ENCODE measurements at regions not wholly inside any gene's neighbourhood (a gene's known extent, or its start where the extent isn't known, plus 50 kb on each side); places are given as distances from the start of the nearest gene placed in this dataset.

DNA sequence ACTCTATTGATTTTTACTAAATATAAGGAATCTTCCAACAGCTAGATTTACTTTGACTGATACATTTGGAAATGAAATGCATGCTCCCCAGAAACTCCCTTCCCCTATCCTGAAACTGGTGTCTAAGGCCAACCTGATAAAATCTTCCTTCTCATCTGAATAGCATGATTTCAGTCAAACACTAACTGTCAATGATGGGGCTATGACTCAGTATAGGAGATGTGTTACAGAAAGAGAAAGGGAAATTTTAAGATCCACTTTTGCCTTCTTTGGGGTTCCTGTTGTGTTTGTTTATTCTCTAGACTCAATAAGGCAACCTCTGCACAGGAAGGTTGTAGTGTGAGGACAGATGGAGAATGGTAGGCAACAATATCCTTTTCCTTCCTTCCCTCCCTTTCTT is 160.7 kb downstream of the MOSPD2 start:
- TF ChIP-seq CTCF (conservative IDR thresholded peaks at IDR 0.05), result no peak
- no peak overlapping the region for H3K56ac ChIP-seq (ENCODE audit: insufficient read length, low read depth, low read length)

More for the DNA sequence above, 160.7 kb downstream of the MOSPD2 start:
- no peak overlapping the region for H3K4me2 ChIP-seq (ENCODE audit: insufficient read depth, insufficient read length, low read length)
- H2AK5ac ChIP-seq (ENCODE audit: insufficient read length, low read length), result no peak overlapping the region
- DNase-seq, result no peak
- no peak overlapping the region for H3K9ac ChIP-seq (ENCODE audit: extremely low read depth, insufficient read length, low read length)
- H3T11ph ChIP-seq (ENCODE audit: low read length), result no peak overlapping the region
- H4K20me1 ChIP-seq (ENCODE audit: control insufficient read depth, insufficient read depth, insufficient read length), result no peaks in the 10 kb centered on the region
- H3K23me2 ChIP-seq (ENCODE audit: insufficient read length, low read depth, low read length, poor library complexity, severe bottlenecking), result no peaks in the 10 kb centered on the region
- no peak overlapping the region for H2BK120ac ChIP-seq (ENCODE audit: low read depth, low read length, poor library complexity, severe bottlenecking)
- H3K4me1 Mint-ChIP-seq, result no peaks in the 10 kb centered on the region
- no peaks in the 10 kb centered on the region for H3K4me1 ChIP-seq (ENCODE audit: insufficient read depth, low read length)
- H3K9me3 Mint-ChIP-seq, result peaks cover 46 to 50% of the 10 kb centered on the region in 2 experiments
- no peak overlapping the region for H2BK12ac ChIP-seq (ENCODE audit: insufficient read length, low read depth, low read length)
- H3K79me2 ChIP-seq (ENCODE audit: insufficient read depth, low read length), result no peaks in the 10 kb centered on the region
- no peaks in the 10 kb centered on the region for H3K9me3 ChIP-seq (ENCODE audit: control insufficient read depth, low read depth, low read length)
- H4K8ac ChIP-seq (replicated peaks; ENCODE audit: insufficient read length, low read depth, low read length), result no peak overlapping the region
- no peak overlapping the region for H3K23ac ChIP-seq (ENCODE audit: insufficient read length, low read depth, low read length)
- no peak overlapping the region for H2BK15ac ChIP-seq (ENCODE audit: low read depth, low read length)
- H3K14ac ChIP-seq (ENCODE audit: insufficient read depth, low read length), result no peak overlapping the region
- no peak overlapping the region for H3K18ac ChIP-seq (ENCODE audit: insufficient read length, low read depth, low read length)
- H3K4ac ChIP-seq (ENCODE audit: low read depth, low read length), result no peak overlapping the region
- H2BK5ac ChIP-seq (ENCODE audit: insufficient read length, low read length), result no peak overlapping the region
- H3K4me3 Mint-ChIP-seq, result no peak overlapping the region
- no peak overlapping the region for H3K27ac ChIP-seq (ENCODE audit: insufficient read length, low read depth, low read length)
- no peak overlapping the region for H4K5ac ChIP-seq (ENCODE audit: insufficient read length, low read depth, low read length)
- no peak overlapping the region for H3K27ac Mint-ChIP-seq
- no peaks in the 10 kb centered on the region for H3K27me3 Mint-ChIP-seq (ENCODE audit: low read depth)
- H2AFZ ChIP-seq (ENCODE audit: low read length), result no peak overlapping the region
- no peak overlapping the region for H2BK20ac ChIP-seq (ENCODE audit: low read depth, low read length, poor library complexity, severe bottlenecking)
- H3K36me3 Mint-ChIP-seq (ENCODE audit: insufficient read depth in 1 of 3, low read depth in 3 of 3), result no peaks in the 10 kb centered on the region; a peak in 1 of 7 replicates
- H3K79me1 ChIP-seq (ENCODE audit: insufficient read depth, low read depth, low read length, poor library complexity, severe bottlenecking), result no peaks in the 10 kb centered on the region
- H4K91ac ChIP-seq (ENCODE audit: insufficient read length, low read depth, low read length), result no peak overlapping the region
- H3K27me3 ChIP-seq (ENCODE audit: insufficient read depth, low read length), result no peaks in the 10 kb centered on the region
